MCF 10A (cell line): ENCODE measurements at regions not wholly inside any gene's neighbourhood (a gene's known extent, or its start where the extent isn't known, plus 50 kb on each side); places are given as distances from the start of the nearest gene placed in this dataset.

Source experiments
- BruUV-seq: library from RNA; stranded (reverse); fragments of 400-500 nt; replicated peaks from 2 replicates; lab custom pipeline; 2021; lab: Mats Ljungman, UMichigan
- CTCF ChIA-PET: fragments of 300-600 bp; sonication (Branson Sonifier 250); formaldehyde crosslinking; extraction: SDS; loops from one replicate; lab custom pipeline; 2021; ENCODE audit warnings: antibody characterized with exemption, inconsistent platforms; lab: Yijun Ruan, JAX
- POLR2A ChIA-PET: fragments of 300-600, 350-650 bp; sonication (Branson Sonifier 250); formaldehyde crosslinking; extraction: SDS; loops from one replicate; lab custom pipeline; 2020; ENCODE audit warnings: antibody characterized with exemption, inconsistent platforms; lab: Yijun Ruan, JAX
- DNase-seq: peaks from one replicate; pipeline ENCODE4 v3.0.0-alpha.2; 2018; ENCODE audit not compliant: unreplicated experiment
- H3K27ac Mint-ChIP-seq: one replicate; pipeline ENCODE4 v1.8.0; 2022; ENCODE audit warnings: mild to moderate bottlenecking, low read depth, mixed read lengths; ENCODE audit not compliant: unreplicated experiment
- H3K27me3 Mint-ChIP-seq: one replicate; pipeline ENCODE4 v1.8.0; 2022; ENCODE audit warnings: mixed read lengths; ENCODE audit not compliant: insufficient read depth, unreplicated experiment
- H3K36me3 Mint-ChIP-seq: one replicate; pipeline ENCODE4 v1.8.0; 2022; ENCODE audit warnings: mild to moderate bottlenecking, moderate library complexity, mixed read lengths; ENCODE audit not compliant: insufficient read depth, unreplicated experiment
- H3K4me1 Mint-ChIP-seq: one replicate; pipeline ENCODE4 v1.8.0; 2022; ENCODE audit warnings: mixed read lengths; ENCODE audit not compliant: insufficient read depth, unreplicated experiment
- H3K4me3 Mint-ChIP-seq: one replicate; pipeline ENCODE4 v1.8.0; 2022; ENCODE audit warnings: mild to moderate bottlenecking, moderate library complexity, mixed read lengths; ENCODE audit not compliant: unreplicated experiment
- H3K9me3 Mint-ChIP-seq: one replicate; pipeline ENCODE4 v1.8.0; 2022; ENCODE audit warnings: mixed read lengths; ENCODE audit not compliant: unreplicated experiment
- intact Hi-C: fragments of 100-400 bp; cut with micrococcal nuclease; formaldehyde crosslinking; loops from 2 replicates; pipeline ENCODE4 v1.14.1; 2022
- TF ChIP-seq, protein P1 (sequence below): fragments of 200-600 bp; IDR thresholded peaks from one replicate; pipeline ENCODE4 v1.8.0; 2022; ENCODE audit warnings: antibody characterized with exemption, mild to moderate bottlenecking; ENCODE audit not compliant: unreplicated experiment

DNA sequence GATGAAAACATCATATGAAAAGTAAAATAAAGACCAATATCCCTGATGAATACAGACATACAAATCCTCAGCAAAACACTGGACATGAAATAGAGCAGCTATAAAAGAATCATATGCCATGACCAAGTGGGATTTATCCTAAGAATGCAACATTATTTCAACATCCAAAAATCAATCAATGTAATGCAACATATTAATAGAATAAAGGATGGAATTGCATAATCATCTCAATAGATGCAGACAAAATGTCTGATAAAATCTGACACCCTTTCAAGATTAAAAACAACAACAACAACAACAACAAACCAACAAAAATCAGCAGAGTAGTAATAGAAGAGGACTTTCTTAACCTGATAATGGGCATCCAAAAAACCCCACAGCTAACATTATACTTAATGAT, 63.8 kb upstream of the IL1R1 start:
- no peak overlapping the region for H3K27ac Mint-ChIP-seq
- POLR2A ChIA-PET, result no interaction called here

GRCh38 chr2:102080451-102081242, 61.9 kb upstream of the IL1R1 start:
- TF ChIP-seq, protein P1, sequence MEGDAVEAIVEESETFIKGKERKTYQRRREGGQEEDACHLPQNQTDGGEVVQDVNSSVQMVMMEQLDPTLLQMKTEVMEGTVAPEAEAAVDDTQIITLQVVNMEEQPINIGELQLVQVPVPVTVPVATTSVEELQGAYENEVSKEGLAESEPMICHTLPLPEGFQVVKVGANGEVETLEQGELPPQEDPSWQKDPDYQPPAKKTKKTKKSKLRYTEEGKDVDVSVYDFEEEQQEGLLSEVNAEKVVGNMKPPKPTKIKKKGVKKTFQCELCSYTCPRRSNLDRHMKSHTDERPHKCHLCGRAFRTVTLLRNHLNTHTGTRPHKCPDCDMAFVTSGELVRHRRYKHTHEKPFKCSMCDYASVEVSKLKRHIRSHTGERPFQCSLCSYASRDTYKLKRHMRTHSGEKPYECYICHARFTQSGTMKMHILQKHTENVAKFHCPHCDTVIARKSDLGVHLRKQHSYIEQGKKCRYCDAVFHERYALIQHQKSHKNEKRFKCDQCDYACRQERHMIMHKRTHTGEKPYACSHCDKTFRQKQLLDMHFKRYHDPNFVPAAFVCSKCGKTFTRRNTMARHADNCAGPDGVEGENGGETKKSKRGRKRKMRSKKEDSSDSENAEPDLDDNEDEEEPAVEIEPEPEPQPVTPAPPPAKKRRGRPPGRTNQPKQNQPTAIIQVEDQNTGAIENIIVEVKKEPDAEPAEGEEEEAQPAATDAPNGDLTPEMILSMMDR, result no peak
- ChIA-PET POLR2A (no interaction called here), CTCF (no interaction called here)
- DNase-seq, result peak; percentile 28
- no peaks in the 10 kb centered on the region for H3K36me3 Mint-ChIP-seq
- H3K27me3 Mint-ChIP-seq, result no peaks in the 10 kb centered on the region
- no peaks in the 10 kb centered on the region for H3K9me3 Mint-ChIP-seq
- intact Hi-C loops, result no loop called here
- peaks cover 25% of the 10 kb centered on the region for H3K4me1 Mint-ChIP-seq
- no peak overlapping the region for H3K27ac Mint-ChIP-seq
- BruUV-seq, result no TSS peak
- no peak overlapping the region for H3K4me3 Mint-ChIP-seq

More for the DNA sequence above, 63.8 kb upstream of the IL1R1 start:
- intact Hi-C loops, result no loop called here
- Mint-ChIP-seq H3K36me3 (no peaks in the 10 kb centered on the region), H3K27me3 (no peaks in the 10 kb centered on the region), H3K4me1 (peaks cover 25% of the 10 kb centered on the region), H3K4me3 (no peak overlapping the region), H3K9me3 (no peaks in the 10 kb centered on the region)
- TF ChIP-seq, protein P1, result no peak
- CTCF ChIA-PET, result interaction anchor here (0.7 to 1.5 kb wide), 2 partner anchors 59 to 63 kb away, joined by 3 read pairs; partner anchors contain the start of gene IL1R1
- no peak for DNase-seq
- no TSS peak for BruUV-seq

- Mint-ChIP-seq H3K4me3 (no peak overlapping the region), H3K4me1 (peaks cover 25% of the 10 kb centered on the region), H3K27ac (no peak overlapping the region), H3K9me3 (no peaks in the 10 kb centered on the region), H3K36me3 (no peaks in the 10 kb centered on the region), H3K27me3 (no peaks in the 10 kb centered on the region)
- ChIA-PET CTCF (no interaction called here), POLR2A (no interaction called here)
- no peak for DNase-seq
- TF ChIP-seq, protein P1, result no peak
- intact Hi-C loops, result no loop called here
- BruUV-seq, result no TSS peak
Observed at GRCh38 chr2:102081243-102081522, 61.4 kb upstream of the IL1R1 start.

GRCh38 chr2:102081606-102082005, 60.9 kb upstream of the IL1R1 start:
- no peak overlapping the region for H3K4me3 Mint-ChIP-seq
- H3K36me3 Mint-ChIP-seq, result no peaks in the 10 kb centered on the region
- TF ChIP-seq, protein P1, result no peak
- H3K27ac Mint-ChIP-seq, result peak overlapping the region; percentile 75
- ChIA-PET CTCF (no interaction called here), POLR2A (no interaction called here)
- no peaks in the 10 kb centered on the region for H3K9me3 Mint-ChIP-seq
- H3K27me3 Mint-ChIP-seq, result no peaks in the 10 kb centered on the region
- BruUV-seq, result no TSS peak
- peaks cover 25% of the 10 kb centered on the region for H3K4me1 Mint-ChIP-seq
- intact Hi-C loops, result no loop called here
- DNase-seq, result no peak
